ENCODE measurements at regions not wholly inside any gene's neighbourhood (a gene's known extent, or its start where the extent isn't known, plus 50 kb on each side); places are given as distances from the start of the nearest gene placed in this dataset.

GRCh38 chr21:28761674-28762356 is 230.9 kb downstream of the LTN1 start:
- ATAC-seq (no peak), DNase-seq (no peak)
- no peak overlapping the region for H3K4me3 ChIP-seq
- WGBS, 3 donors: 41 to 58% (median 56%) methylated on average over 3 of the region's 3 CpGs
- H3K9me3 ChIP-seq: no peaks in the 10 kb centered on the region
- no peak for TF ChIP-seq CTCF (IDR thresholded peaks at IDR 0.05)
- peaks cover 11% of the 10 kb centered on the region for H3K4me1 ChIP-seq
- no peaks in the 10 kb centered on the region for H3K27me3 ChIP-seq (ENCODE audit: insufficient read depth in 3 of 3, low read length in 2 of 3)
- H3K27ac ChIP-seq: no peak overlapping the region
- no peaks in the 10 kb centered on the region for H3K36me3 ChIP-seq (ENCODE audit: insufficient read depth in 1 of 2, low read depth in 1 of 2)
- intact Hi-C loops (cut with DNase I): no loop called here

- H3K36me3 ChIP-seq (ENCODE audit: insufficient read depth in 1 of 2, low read depth in 1 of 2): no peaks in the 10 kb centered on the region
- 26 to 63% (median 26%) methylated on average over 1 of the region's 1 CpG for WGBS, 3 donors
- DNase-seq: no peak
- H3K27ac ChIP-seq: peak overlapping the region; percentile 62
- ATAC-seq: peak in 3 of 4 donors; percentile 31 to 34 (median 34)
- no peaks in the 10 kb centered on the region for H3K27me3 ChIP-seq (ENCODE audit: insufficient read depth in 3 of 3, low read length in 2 of 3)
- intact Hi-C loops (cut with DNase I): loop anchor here in 1 of 2 donors (10.0 kb wide), 1 partner anchor 186 kb away; no protein-coding TSS in a partner anchor
- H3K4me1 ChIP-seq: peaks cover 14% of the 10 kb centered on the region
- H3K9me3 ChIP-seq: no peaks in the 10 kb centered on the region
- no peak for TF ChIP-seq CTCF (IDR thresholded peaks at IDR 0.05)
- H3K4me3 ChIP-seq: no peak overlapping the region
Observed at GRCh38 chr21:28758883-28759242, 233.8 kb downstream of the LTN1 start.

GRCh38 chr21:28758042-28758882 is 234.4 kb downstream of the LTN1 start:
- Histone ChIP-seq H3K36me3 (ENCODE audit: insufficient read depth in 1 of 2, low read depth in 1 of 2) (no peaks in the 10 kb centered on the region), H3K4me3 (no peak overlapping the region), H3K27me3 (ENCODE audit: insufficient read depth in 3 of 3, low read length in 2 of 3) (no peaks in the 10 kb centered on the region), H3K9me3 (no peaks in the 10 kb centered on the region), H3K4me1 (peaks cover 14% of the 10 kb centered on the region), H3K27ac (peak overlapping the region; percentile 62)
- no peak for TF ChIP-seq CTCF (IDR thresholded peaks at IDR 0.05)
- DNase-seq (no peak), ATAC-seq (peak; percentile 81 to 89 (median 84))
- intact Hi-C loops (cut with DNase I): loop anchor here in 1 of 2 donors (10.0 kb wide), 1 partner anchor 187 kb away; no protein-coding TSS in a partner anchor
- WGBS, 3 donors: 38 to 43% (median 41%) methylated on average over 7 of the region's 7 CpGs

- Histone ChIP-seq H3K36me3 (ENCODE audit: insufficient read depth in 1 of 2, low read depth in 1 of 2) (no peaks in the 10 kb centered on the region), H3K4me3 (no peak overlapping the region), H3K27ac (peak overlapping the region; percentile 64), H3K27me3 (ENCODE audit: insufficient read depth in 3 of 3, low read length in 2 of 3) (no peaks in the 10 kb centered on the region), H3K9me3 (no peaks in the 10 kb centered on the region), H3K4me1 (peaks cover 14% of the 10 kb centered on the region)
- intact Hi-C loops (cut with DNase I): loop anchor here in 1 of 2 donors (10.0 kb wide), 1 partner anchor 190 kb away; no protein-coding TSS in a partner anchor
- DNase-seq (no peak), ATAC-seq (no peak)
- WGBS, 3 donors: 70 to 83% (median 71%) methylated on average over 3 of the region's 3 CpGs
- no peak for TF ChIP-seq CTCF (IDR thresholded peaks at IDR 0.05)
Observed at GRCh38 chr21:28754862-28755261, 237.8 kb downstream of the LTN1 start.

All from psoas muscle (tissue), 7 donors.